PC-3 (cell line): ENCODE measurements at regions not wholly inside any gene's neighbourhood (a gene's known extent, or its start where the extent isn't known, plus 50 kb on each side); places are given as distances from the start of the nearest gene placed in this dataset.

Source experiments
- EZH2 ChIP-seq: fragments of 300-600 bp; sonication (generic); IDR thresholded peaks from one replicate; pipeline ENCODE4 v1.6.1; 2017; ENCODE audit warnings: antibody characterized with exemption, mild to moderate bottlenecking, low read length; ENCODE audit not compliant: unreplicated experiment
- TF ChIP-seq, protein P1 (sequence below): fragments of 300-600 bp; sonication (generic); conservative IDR thresholded peaks from 2 replicates; pipeline ENCODE4 v1.5.1; 2017; ENCODE audit warnings: antibody characterized with exemption, low read depth, mild to moderate bottlenecking, low read length

DNA sequence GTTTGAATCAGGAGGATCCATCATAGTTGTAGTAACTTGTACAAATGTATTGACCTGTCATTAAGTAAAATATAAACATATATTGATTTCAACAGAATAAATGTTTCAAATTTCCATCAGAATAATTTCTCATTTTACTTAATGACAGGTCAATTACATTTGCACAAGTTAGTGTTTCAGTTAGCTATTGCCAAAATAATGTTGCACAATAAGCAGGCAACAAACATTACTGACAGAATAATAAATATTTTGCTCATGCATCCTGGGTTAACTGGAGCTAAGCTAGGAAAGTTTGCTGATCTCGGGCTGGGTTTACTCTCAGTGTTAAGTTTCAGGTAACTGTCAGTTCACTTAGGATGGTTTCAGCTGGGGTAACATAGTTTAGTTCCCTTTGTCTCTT lies 822.4 kb downstream of the KCNT2 start:
- TF ChIP-seq, protein P1, sequence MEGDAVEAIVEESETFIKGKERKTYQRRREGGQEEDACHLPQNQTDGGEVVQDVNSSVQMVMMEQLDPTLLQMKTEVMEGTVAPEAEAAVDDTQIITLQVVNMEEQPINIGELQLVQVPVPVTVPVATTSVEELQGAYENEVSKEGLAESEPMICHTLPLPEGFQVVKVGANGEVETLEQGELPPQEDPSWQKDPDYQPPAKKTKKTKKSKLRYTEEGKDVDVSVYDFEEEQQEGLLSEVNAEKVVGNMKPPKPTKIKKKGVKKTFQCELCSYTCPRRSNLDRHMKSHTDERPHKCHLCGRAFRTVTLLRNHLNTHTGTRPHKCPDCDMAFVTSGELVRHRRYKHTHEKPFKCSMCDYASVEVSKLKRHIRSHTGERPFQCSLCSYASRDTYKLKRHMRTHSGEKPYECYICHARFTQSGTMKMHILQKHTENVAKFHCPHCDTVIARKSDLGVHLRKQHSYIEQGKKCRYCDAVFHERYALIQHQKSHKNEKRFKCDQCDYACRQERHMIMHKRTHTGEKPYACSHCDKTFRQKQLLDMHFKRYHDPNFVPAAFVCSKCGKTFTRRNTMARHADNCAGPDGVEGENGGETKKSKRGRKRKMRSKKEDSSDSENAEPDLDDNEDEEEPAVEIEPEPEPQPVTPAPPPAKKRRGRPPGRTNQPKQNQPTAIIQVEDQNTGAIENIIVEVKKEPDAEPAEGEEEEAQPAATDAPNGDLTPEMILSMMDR: no peak
- TF ChIP-seq EZH2: no peak
